Prostate gland (tissue), 2 donors: ENCODE measurements at regions not wholly inside any gene's neighbourhood (a gene's known extent, or its start where the extent isn't known, plus 50 kb on each side); places are given as distances from the start of the nearest gene placed in this dataset.

Experiments used
- DNase-seq: peaks from one replicate; pipeline ENCODE4 v3.0.0-alpha.2; 2019; ENCODE audit warnings: low spot score
- H3K27ac ChIP-seq, 2 donors: fragments of 200-600 bp; sonication (generic); 2 replicates each; pipeline ENCODE4 v1.5.1; 2017 to 2019
- H3K27me3 ChIP-seq: fragments of 200-600 bp; sonication (generic); replicated peaks from 2 replicates; pipeline ENCODE4 v1.5.1; 2019; ENCODE audit not compliant: insufficient read depth
- H3K36me3 ChIP-seq, 2 donors: fragments of 200-600 bp; sonication (generic); 1 replicate in 1 of 2; 2 replicates in 1 of 2; pipeline versions ENCODE4 v1.5.1 to v1.8.1; 2017 to 2019
- H3K4me1 ChIP-seq: fragments of 200-600 bp; sonication (generic); replicated peaks from 2 replicates; pipeline ENCODE4 v1.5.1; 2019
- H3K4me3 ChIP-seq, 2 donors: fragments of 200-600 bp; sonication (generic); 2 replicates each; pipeline ENCODE4 v1.5.1; 2017 to 2019
- H3K9me3 ChIP-seq: fragments of 200-600 bp; sonication (generic); 2 replicates; pipeline ENCODE4 v1.5.1; 2017
- CTCF ChIP-seq, 4 experiments: fragments of 200-600 bp in 2 of 4; fragments of 450-650 bp in 2 of 4; sonication (generic) in 2 of 4; IDR thresholded peaks; 1 replicate in 3 of 4; 2 replicates in 1 of 4; pipeline ENCODE4 v1.5.1; 2016 to 2019; ENCODE audit warnings: antibody characterized with exemption in 4 of 4, mild to moderate bottlenecking in 2 of 4, moderate library complexity in 2 of 4
- POLR2A ChIP-seq: fragments of 450-650 bp; IDR thresholded peaks from one replicate; pipeline ENCODE4 v1.6.1; 2016; ENCODE audit warnings: antibody characterized with exemption, mild to moderate bottlenecking
- POLR2AphosphoS5 ChIP-seq: sonication (generic); formaldehyde crosslinking; IDR thresholded peaks from one replicate; pipeline ENCODE4 v1.6.1; 2017; ENCODE audit warnings: antibody characterized with exemption
- WGBS: methylation state at CpG from one replicate; pipeline ENCODE4 v1.1.5; 2018; 5-methylcytosine and 5-hydroxymethylcytosine counted together
- intact Hi-C: fragments of 100-400 bp; cut with DNase I; formaldehyde crosslinking; loops from one replicate; pipeline ENCODE4 v1.14.2; 2022

- Histone ChIP-seq H3K4me1 (no peaks in the 10 kb centered on the region), H3K4me3 (no peak overlapping the region), H3K27ac (no peak overlapping the region), H3K27me3 (no peaks in the 10 kb centered on the region), H3K36me3 (no peaks in the 10 kb centered on the region), H3K9me3 (no peaks in the 10 kb centered on the region)
- intact Hi-C loops: no loop called here
- TF ChIP-seq POLR2A (no peak), POLR2AphosphoS5 (no peak), CTCF (IDR thresholded peaks at IDR 0.05) (no peak)
- DNase-seq: no peak
Observed at GRCh38 chr2:154941379-154941778, 242.9 kb downstream of the KCNJ3 start.

- intact Hi-C loops: no loop called here
- Histone ChIP-seq H3K4me3 (no peak overlapping the region), H3K36me3 (no peaks in the 10 kb centered on the region), H3K4me1 (no peaks in the 10 kb centered on the region), H3K27me3 (no peaks in the 10 kb centered on the region), H3K27ac (no peak overlapping the region), H3K9me3 (no peaks in the 10 kb centered on the region)
- WGBS: 93% methylated on average over 1 of the region's 1 CpG
- DNase-seq: no peak
- no peak for TF ChIP-seq POLR2A
- no peak for TF ChIP-seq CTCF (IDR thresholded peaks at IDR 0.05)
- no peak for TF ChIP-seq POLR2AphosphoS5
Observed at GRCh38 chr2:154934213-154934612, 235.7 kb downstream of the KCNJ3 start.

GRCh38 chr2:154924531-154924930 is 226.0 kb downstream of the KCNJ3 start:
- no peaks in the 10 kb centered on the region for H3K36me3 ChIP-seq
- no peak for DNase-seq
- TF ChIP-seq POLR2A (no peak), CTCF (IDR thresholded peaks at IDR 0.05) (no peak)
- 87% methylated on average over 3 of the region's 3 CpGs for WGBS
- H3K27ac ChIP-seq: no peak overlapping the region
- intact Hi-C loops: no loop called here
- H3K9me3 ChIP-seq: no peaks in the 10 kb centered on the region
- H3K27me3 ChIP-seq: no peaks in the 10 kb centered on the region
- no peak overlapping the region for H3K4me3 ChIP-seq
- no peaks in the 10 kb centered on the region for H3K4me1 ChIP-seq

- DNase-seq: no peak
- 55% methylated on average over 3 of the region's 3 CpGs for WGBS
- H3K4me3 ChIP-seq: no peak overlapping the region
- no peaks in the 10 kb centered on the region for H3K36me3 ChIP-seq
- no peak overlapping the region for H3K27ac ChIP-seq
- intact Hi-C loops: no loop called here
- H3K4me1 ChIP-seq: no peaks in the 10 kb centered on the region
- no peaks in the 10 kb centered on the region for H3K9me3 ChIP-seq
- TF ChIP-seq POLR2AphosphoS5 (no peak), CTCF (IDR thresholded peaks at IDR 0.05) (no peak), POLR2A (no peak)
- no peaks in the 10 kb centered on the region for H3K27me3 ChIP-seq
Observed at GRCh38 chr2:154914561-154914960, 216.1 kb downstream of the KCNJ3 start.

GRCh38 chr2:154912215-154912614 is 213.7 kb downstream of the KCNJ3 start:
- no peaks in the 10 kb centered on the region for H3K9me3 ChIP-seq
- DNase-seq: no peak
- 70% methylated on average over 6 of the region's 6 CpGs for WGBS
- TF ChIP-seq POLR2AphosphoS5 (no peak), POLR2A (no peak), CTCF (IDR thresholded peaks at IDR 0.05) (no peak)
- intact Hi-C loops: no loop called here
- H3K27ac ChIP-seq: no peak overlapping the region
- no peaks in the 10 kb centered on the region for H3K4me1 ChIP-seq
- no peaks in the 10 kb centered on the region for H3K27me3 ChIP-seq
- no peak overlapping the region for H3K4me3 ChIP-seq
- H3K36me3 ChIP-seq: no peaks in the 10 kb centered on the region
